Right lobe of liver (tissue), 6 donors: ENCODE measurements at regions not wholly inside any gene's neighbourhood (a gene's known extent, or its start where the extent isn't known, plus 50 kb on each side); places are given as distances from the start of the nearest gene placed in this dataset.

Experiments used
- ATAC-seq, 4 donors: fragments of 200-7000 bp; cut with Tn5 transposase; one replicate each; pipeline ENCODE4 v1.9.1; 2020; ENCODE audit warnings: mild to moderate bottlenecking in 4 of 4, moderate library complexity in 4 of 4
- DNase-seq, 3 donors: peaks; one replicate each; pipeline ENCODE4 v3.0.0-alpha.2; 2020
- H3K27ac ChIP-seq, 3 donors: fragments of 200-600 bp; one replicate each; pipeline ENCODE4 v1.8.0; 2022
- H3K27me3 ChIP-seq, 2 donors: fragments of 200-600 bp; one replicate each; pipeline ENCODE4 v1.8.0; 2022
- H3K36me3 ChIP-seq, 4 donors: fragments of 200-600 bp; sonication (generic) in 1 of 4; one replicate each; pipeline versions ENCODE4 v1.5.1 to v1.8.0; 2017 to 2022; ENCODE audit warnings: control low read depth in 1 of 4
- H3K4me1 ChIP-seq, 4 donors: fragments of 200-600 bp; sonication (generic) in 1 of 4; one replicate each; pipeline versions ENCODE4 v1.5.1 to v1.8.0; 2017 to 2022; ENCODE audit warnings: control low read depth in 1 of 4
- H3K4me3 ChIP-seq, 3 donors: fragments of 200-600 bp; one replicate each; pipeline ENCODE4 v1.8.0; 2022
- H3K9me3 ChIP-seq, 4 donors: fragments of 200-600 bp; sonication (generic) in 1 of 4; one replicate each; pipeline versions ENCODE4 v1.5.1 to v1.8.0; 2017 to 2022; ENCODE audit warnings: control low read depth in 1 of 4
- POLR2A ChIP-seq: fragments of 450-650 bp; IDR thresholded peaks from one replicate; pipeline ENCODE4 v1.6.1; 2017; ENCODE audit warnings: antibody characterized with exemption, mild to moderate bottlenecking
- WGBS: methylation state at CpG from one replicate; pipeline ENCODE4 v1.1.6; 2018; ENCODE audit warnings: low coverage, low lambda C conversion rate; ENCODE audit not compliant: insufficient coverage; ENCODE audit errors: missing lambda C conversion rate; 5-methylcytosine and 5-hydroxymethylcytosine counted together
- intact Hi-C, 2 donors: fragments of 100-400 bp; cut with DNase I; formaldehyde crosslinking; loops; one replicate each; pipeline versions ENCODE4 v1.11.2 to v1.14.1; 2022
- TF ChIP-seq, protein P1 (sequence below), 4 donors: fragments of 200-600 bp in 3 of 4; fragments of 450-650 bp in 1 of 4; IDR thresholded peaks; one replicate each; pipeline versions ENCODE4 v1.5.1 to v1.8.0; 2016 to 2022; ENCODE audit warnings: antibody characterized with exemption in 4 of 4, mild to moderate bottlenecking in 2 of 4
- donor health status: DM: no; HTN: yes; CAD: no.
- donor health status: DM: no; HTN: no; CAD: no.
- donor health status: DM: no; HTN: no; CAD: no.
- donor health status: DM: no; HTN: yes; CAD: no.
- donor health status: DM: no; HTN: yes; CAD: no.

DNA sequence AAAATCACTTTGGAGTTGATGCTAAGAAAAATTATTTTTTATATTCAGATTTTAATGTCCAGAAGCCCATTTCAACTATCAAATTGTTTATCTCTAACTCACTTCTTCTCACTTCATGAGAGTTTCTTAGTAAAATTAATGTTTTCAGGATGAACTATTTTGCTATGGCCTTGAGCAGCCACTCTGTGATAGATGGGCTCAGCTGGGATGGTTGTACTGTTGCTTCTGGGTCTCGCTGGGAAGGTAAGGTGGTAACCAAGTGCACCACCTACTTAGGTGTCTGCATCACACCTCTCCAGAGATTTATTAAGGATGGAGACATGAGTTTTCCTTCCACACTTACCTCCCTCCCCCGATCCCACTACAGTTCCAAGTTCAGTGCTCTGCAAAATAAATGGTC, 110.3 kb upstream of the ATP2B2 start:
- Histone ChIP-seq H3K9me3 (no peaks in the 10 kb centered on the region), H3K27ac (no peak overlapping the region), H3K4me3 (no peak overlapping the region), H3K27me3 (no peaks in the 10 kb centered on the region), H3K4me1 (no peaks in the 10 kb centered on the region), H3K36me3 (no peaks in the 10 kb centered on the region)
- no peak for TF ChIP-seq POLR2A
- TF ChIP-seq, protein P1, sequence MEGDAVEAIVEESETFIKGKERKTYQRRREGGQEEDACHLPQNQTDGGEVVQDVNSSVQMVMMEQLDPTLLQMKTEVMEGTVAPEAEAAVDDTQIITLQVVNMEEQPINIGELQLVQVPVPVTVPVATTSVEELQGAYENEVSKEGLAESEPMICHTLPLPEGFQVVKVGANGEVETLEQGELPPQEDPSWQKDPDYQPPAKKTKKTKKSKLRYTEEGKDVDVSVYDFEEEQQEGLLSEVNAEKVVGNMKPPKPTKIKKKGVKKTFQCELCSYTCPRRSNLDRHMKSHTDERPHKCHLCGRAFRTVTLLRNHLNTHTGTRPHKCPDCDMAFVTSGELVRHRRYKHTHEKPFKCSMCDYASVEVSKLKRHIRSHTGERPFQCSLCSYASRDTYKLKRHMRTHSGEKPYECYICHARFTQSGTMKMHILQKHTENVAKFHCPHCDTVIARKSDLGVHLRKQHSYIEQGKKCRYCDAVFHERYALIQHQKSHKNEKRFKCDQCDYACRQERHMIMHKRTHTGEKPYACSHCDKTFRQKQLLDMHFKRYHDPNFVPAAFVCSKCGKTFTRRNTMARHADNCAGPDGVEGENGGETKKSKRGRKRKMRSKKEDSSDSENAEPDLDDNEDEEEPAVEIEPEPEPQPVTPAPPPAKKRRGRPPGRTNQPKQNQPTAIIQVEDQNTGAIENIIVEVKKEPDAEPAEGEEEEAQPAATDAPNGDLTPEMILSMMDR (IDR thresholded peaks at IDR 0.05) = no peak
- DNase-seq (no peak), ATAC-seq (no peak)
- WGBS = 94% methylated on average over 2 of the region's 2 CpGs
- intact Hi-C loops = no loop called here

DNA sequence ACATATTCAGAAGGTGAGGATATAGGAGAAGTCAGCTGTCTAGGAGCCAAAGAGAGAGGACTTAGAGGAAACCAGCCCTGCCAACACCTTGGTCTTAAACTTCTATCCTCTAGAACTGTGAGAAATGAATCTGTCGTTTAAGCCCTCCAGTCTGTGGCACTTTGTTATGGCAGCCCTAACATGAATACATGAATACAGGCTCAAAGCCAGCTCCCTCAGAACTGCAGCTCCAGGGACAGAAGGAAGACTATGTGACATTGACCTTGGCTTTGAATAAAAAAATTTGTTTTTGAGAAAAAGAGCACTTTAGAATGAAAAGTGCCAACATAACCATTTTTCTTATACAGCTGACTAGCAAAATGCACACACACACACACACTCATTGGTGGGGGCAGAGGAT, 110.9 kb upstream of the ATP2B2 start:
- Histone ChIP-seq H3K9me3 (no peaks in the 10 kb centered on the region), H3K4me3 (no peak overlapping the region), H3K36me3 (no peaks in the 10 kb centered on the region), H3K27me3 (no peaks in the 10 kb centered on the region), H3K4me1 (no peaks in the 10 kb centered on the region), H3K27ac (no peak overlapping the region)
- ATAC-seq = no peak
- intact Hi-C loops = no loop called here
- WGBS = 67% methylated on average over 1 of the region's 1 CpG
- TF ChIP-seq, protein P1 (IDR thresholded peaks at IDR 0.05) = no peak
- TF ChIP-seq POLR2A = no peak
- no peak for DNase-seq

DNA sequence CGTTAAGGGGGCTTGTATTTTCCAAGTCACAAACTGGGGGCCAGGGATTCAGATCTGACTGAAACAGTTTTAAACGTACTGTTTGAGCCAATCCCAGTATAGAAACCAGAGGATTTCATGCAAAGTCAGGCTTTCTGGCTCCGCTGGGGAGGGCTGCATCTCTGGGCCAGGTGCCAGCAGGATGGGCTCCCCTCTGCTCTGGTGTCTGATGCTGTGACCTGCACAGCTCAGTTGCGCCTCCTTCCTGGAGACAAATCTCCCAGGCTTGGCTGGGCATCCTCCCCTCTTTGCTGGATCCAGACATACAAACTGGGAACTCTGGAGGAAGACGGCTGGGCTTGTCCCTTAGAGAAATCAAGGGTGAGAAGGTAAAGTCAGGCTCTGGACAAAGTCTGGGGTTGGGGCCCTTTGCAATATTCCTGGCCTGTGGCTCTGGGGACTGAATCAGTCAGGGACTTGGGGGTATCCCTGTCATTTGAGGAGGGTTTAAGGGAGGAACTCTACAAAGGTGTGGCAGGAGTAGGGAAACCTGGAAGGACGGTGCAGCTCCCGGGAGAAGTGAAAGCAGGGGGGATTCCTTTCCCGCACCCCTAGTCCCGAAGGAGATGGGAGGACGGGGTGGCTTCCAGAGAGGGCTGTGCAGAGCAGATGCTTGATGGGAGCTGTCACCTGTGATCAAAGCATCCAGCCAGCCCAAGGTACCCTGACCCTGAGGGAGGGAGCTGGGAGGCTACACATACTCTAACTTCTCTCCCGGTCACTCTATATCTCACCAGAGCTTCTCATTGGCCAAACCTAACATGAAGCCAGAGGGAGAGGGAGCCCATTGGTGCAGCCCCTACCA, 114.8 kb upstream of the ATP2B2 start:
- no peaks in the 10 kb centered on the region for H3K4me1 ChIP-seq
- no peak for ATAC-seq
- intact Hi-C loops = no loop called here
- no peaks in the 10 kb centered on the region for H3K27me3 ChIP-seq
- WGBS = 0% methylated on average over 1 of the region's 11 CpGs
- H3K27ac ChIP-seq = no peak overlapping the region
- DNase-seq = no peak
- H3K4me3 ChIP-seq = no peak overlapping the region
- no peaks in the 10 kb centered on the region for H3K9me3 ChIP-seq
- H3K36me3 ChIP-seq = no peaks in the 10 kb centered on the region
- TF ChIP-seq, protein P1 (IDR thresholded peaks at IDR 0.05) = no peak
- TF ChIP-seq POLR2A = no peak

DNA sequence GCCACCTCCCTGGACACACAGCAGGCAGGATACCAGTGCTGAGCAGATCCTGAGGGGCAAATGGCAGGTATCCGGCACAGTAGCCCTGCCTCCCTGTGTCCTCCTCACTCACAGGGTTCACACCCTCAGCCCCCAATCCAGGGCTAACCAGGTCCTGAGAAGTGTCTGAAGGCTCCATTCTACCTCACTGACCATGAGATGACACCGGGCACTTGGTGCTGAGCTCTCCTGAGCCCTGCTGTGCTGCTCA, 115.4 kb upstream of the ATP2B2 start:
- DNase-seq = no peak

More for the DNA sequence above, 115.4 kb upstream of the ATP2B2 start:
- TF ChIP-seq POLR2A = no peak
- TF ChIP-seq, protein P1 (IDR thresholded peaks at IDR 0.05) = no peak
- no peak overlapping the region for H3K4me3 ChIP-seq
- H3K9me3 ChIP-seq = no peaks in the 10 kb centered on the region
- H3K36me3 ChIP-seq = no peaks in the 10 kb centered on the region
- H3K4me1 ChIP-seq = no peaks in the 10 kb centered on the region
- WGBS = no CpG with 5 or more reads among the region's 2 CpGs
- no peak overlapping the region for H3K27ac ChIP-seq
- peak in 1 of 4 donors; percentile 9 for ATAC-seq
- no peaks in the 10 kb centered on the region for H3K27me3 ChIP-seq
- intact Hi-C loops = no loop called here
